ENCODE measurements at regions not wholly inside any gene's neighbourhood (a gene's known extent, or its start where the extent isn't known, plus 50 kb on each side); places are given as distances from the start of the nearest gene placed in this dataset.

- Histone ChIP-seq H3K4me3 (replicated peaks in 1 of 3; ENCODE audit: insufficient read depth in 1 of 3, low read depth in 1 of 3, low read length in 3 of 3) (no peak overlapping the region), H3K9ac (replicated peaks; ENCODE audit: extremely low read depth, insufficient read depth, low read length) (no peak overlapping the region), H3K79me2 (ENCODE audit: control insufficient read depth, insufficient read depth, low read length) (no peaks in the 10 kb centered on the region), H3K9me1 (replicated peaks; ENCODE audit: control insufficient read depth, extremely low read depth, insufficient read depth, low read length) (no peaks in the 10 kb centered on the region), H3K4me2 (ENCODE audit: insufficient read depth, low read length) (no peak overlapping the region), H3K27me3 (ENCODE audit: control insufficient read depth in 2 of 2, insufficient read depth in 2 of 2, low read length in 2 of 2) (no peaks in the 10 kb centered on the region), H4K20me1 (replicated peaks; ENCODE audit: control insufficient read depth, extremely low read depth, insufficient read depth, low read length) (no peaks in the 10 kb centered on the region), H3K27ac (ENCODE audit: insufficient read depth, low read depth, low read length) (no peak overlapping the region), H3K36me3 (ENCODE audit: control insufficient read depth in 2 of 2, extremely low read depth in 1 of 2, insufficient read depth in 2 of 2, low read length in 2 of 2) (no peaks in the 10 kb centered on the region), H2AFZ (ENCODE audit: low read depth, low read length) (no peak overlapping the region), H3K9me3 (replicated peaks; ENCODE audit: control insufficient read depth, insufficient read depth, low read length) (no peaks in the 10 kb centered on the region), H3K4me1 (ENCODE audit: control insufficient read depth, extremely low read depth, insufficient read depth, low read length) (no peaks in the 10 kb centered on the region)
- DNase-seq (ENCODE audit: low read depth, low spot score) (no peak), FAIRE-seq (no peak)
- no TSS peak for BruUV-seq (replicated peaks)
- ChIA-PET POLR2A (no interaction called here), CTCF (interaction anchor here (2.0 kb wide), 1 partner anchor 211 kb away, joined by 9 read pairs; no protein-coding TSS in a partner anchor)
- intact Hi-C loops (cut with micrococcal nuclease) (loop anchor here (5.0 kb wide), 1 partner anchor 322 kb away; no protein-coding TSS in a partner anchor), dilution Hi-C loops (cut with MboI; ENCODE audit: extremely low pct_ligation_motif_present, low sequenced_read_pairs) (no loop called here)
- TF ChIP-seq MAX (IDR thresholded peaks at IDR 0.05; ENCODE audit: insufficient read depth, insufficient read length) = no peak
- TF ChIP-seq CTCF (IDR thresholded peaks at IDR 0.05; ENCODE audit: extremely low read depth in 1 of 2, insufficient read depth in 1 of 2, low read depth in 1 of 2, low read length in 2 of 2) = no peak
- TF ChIP-seq GATA2 (IDR thresholded peaks at IDR 0.05; ENCODE audit: insufficient read depth, insufficient read length, low read depth, low read length) = no peak
- TF ChIP-seq JUN (IDR thresholded peaks at IDR 0.05; ENCODE audit: borderline replicate concordance, insufficient read depth, insufficient read length, low read depth) = no peak
- TF ChIP-seq MYC (IDR thresholded peaks at IDR 0.05; ENCODE audit: low read depth, low read length) = no peak
- no peak for TF ChIP-seq POLR2A (IDR thresholded peaks at IDR 0.05; ENCODE audit: low read depth, low read length)
- TF ChIP-seq EZH2 (IDR thresholded peaks at IDR 0.05; ENCODE audit: borderline replicate concordance, low read depth, low read length, severe bottlenecking) = no peak
- TF ChIP-seq POLR2AphosphoS5 (IDR thresholded peaks at IDR 0.05; ENCODE audit: insufficient read depth, low read depth, low read length) = no peak
- TF ChIP-seq FOS (IDR thresholded peaks at IDR 0.05; ENCODE audit: borderline replicate concordance, insufficient read depth, low read length) = no peak
Observed at GRCh38 chr6:166779381-166779780, 152.3 kb upstream of the RPS6KA2 start.

All from endothelial cell of umbilical vein (primary cell).